ENCODE measurements at regions not wholly inside any gene's neighbourhood (a gene's known extent, or its start where the extent isn't known, plus 50 kb on each side); places are given as distances from the start of the nearest gene placed in this dataset.
"Not testable (repeated sequence)": the region's sequence is repeated elsewhere in the genome, so short reads cannot be mapped to it uniquely, and the experiment has no call there.

- not testable (repeated sequence) for TF ChIP-seq CTCF, POLR2A (IDR thresholded peaks at IDR 0.05)
These were observed 468.8 kb downstream of the PREX1 start for GRCh38 chr20:48359055-48359390.
